ENCODE measurements at regions not wholly inside any gene's neighbourhood (a gene's known extent, or its start where the extent isn't known, plus 50 kb on each side); places are given as distances from the start of the nearest gene placed in this dataset.

DNA sequence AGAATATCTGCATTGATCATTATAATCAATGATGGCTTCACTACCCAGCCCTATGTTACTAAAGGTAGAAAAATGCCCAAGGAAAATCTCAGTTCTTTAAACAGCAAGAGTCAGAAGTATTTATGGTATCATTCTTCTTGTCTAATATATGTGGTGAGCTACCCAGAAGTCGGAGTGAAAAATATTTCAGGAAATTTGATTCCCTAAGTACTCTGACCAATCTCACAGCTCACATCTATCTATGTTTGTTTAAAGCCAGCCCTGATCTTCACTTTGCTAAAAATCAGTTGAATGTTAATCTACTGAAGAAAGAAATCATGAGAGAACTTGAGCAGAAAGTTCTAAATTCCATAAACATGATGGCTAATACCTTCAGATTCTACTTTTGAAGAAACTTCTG, 522.9 kb upstream of the SLIT2 start:
- DNase-seq (ENCODE audit: extremely low read depth, low read depth), result no peak
- TF ChIP-seq, protein P1, sequence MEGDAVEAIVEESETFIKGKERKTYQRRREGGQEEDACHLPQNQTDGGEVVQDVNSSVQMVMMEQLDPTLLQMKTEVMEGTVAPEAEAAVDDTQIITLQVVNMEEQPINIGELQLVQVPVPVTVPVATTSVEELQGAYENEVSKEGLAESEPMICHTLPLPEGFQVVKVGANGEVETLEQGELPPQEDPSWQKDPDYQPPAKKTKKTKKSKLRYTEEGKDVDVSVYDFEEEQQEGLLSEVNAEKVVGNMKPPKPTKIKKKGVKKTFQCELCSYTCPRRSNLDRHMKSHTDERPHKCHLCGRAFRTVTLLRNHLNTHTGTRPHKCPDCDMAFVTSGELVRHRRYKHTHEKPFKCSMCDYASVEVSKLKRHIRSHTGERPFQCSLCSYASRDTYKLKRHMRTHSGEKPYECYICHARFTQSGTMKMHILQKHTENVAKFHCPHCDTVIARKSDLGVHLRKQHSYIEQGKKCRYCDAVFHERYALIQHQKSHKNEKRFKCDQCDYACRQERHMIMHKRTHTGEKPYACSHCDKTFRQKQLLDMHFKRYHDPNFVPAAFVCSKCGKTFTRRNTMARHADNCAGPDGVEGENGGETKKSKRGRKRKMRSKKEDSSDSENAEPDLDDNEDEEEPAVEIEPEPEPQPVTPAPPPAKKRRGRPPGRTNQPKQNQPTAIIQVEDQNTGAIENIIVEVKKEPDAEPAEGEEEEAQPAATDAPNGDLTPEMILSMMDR (IDR thresholded peaks at IDR 0.05; ENCODE audit: low read depth, low read length), result no peak

DNA sequence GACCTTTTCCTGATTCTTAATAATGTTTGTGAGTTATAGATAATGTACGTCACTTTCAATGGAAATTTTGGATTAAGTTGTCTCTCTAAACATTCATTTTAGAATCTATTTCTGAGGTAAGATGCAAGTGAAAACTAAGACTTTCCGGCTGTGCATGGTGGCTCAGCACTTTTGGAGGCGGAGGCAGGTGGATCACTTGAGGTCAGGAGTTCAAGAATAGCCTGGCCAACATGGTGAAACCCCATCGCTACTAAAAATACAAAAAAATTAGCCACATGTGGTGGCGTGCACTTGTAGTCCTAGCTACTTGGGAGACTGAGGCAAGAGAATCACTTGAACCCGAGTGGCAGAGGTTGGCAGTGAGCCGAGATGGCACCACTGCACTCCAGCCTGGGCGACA, 524.6 kb upstream of the SLIT2 start:
- TF ChIP-seq, protein P1 (IDR thresholded peaks at IDR 0.05; ENCODE audit: low read depth, low read length), result no peak
- DNase-seq (ENCODE audit: extremely low read depth, low read depth), result no peak

- TF ChIP-seq, protein P1 (IDR thresholded peaks at IDR 0.05; ENCODE audit: low read depth, low read length), result no peak
- DNase-seq (ENCODE audit: extremely low read depth, low read depth), result no peak
These were observed 526.6 kb upstream of the SLIT2 start for GRCh38 chr4:19725130-19725529.

GRCh38 chr4:19722404-19722803, 529.3 kb upstream of the SLIT2 start:
- TF ChIP-seq, protein P1 (IDR thresholded peaks at IDR 0.05; ENCODE audit: low read depth, low read length), result no peak
- DNase-seq (ENCODE audit: extremely low read depth, low read depth), result no peak

DNA sequence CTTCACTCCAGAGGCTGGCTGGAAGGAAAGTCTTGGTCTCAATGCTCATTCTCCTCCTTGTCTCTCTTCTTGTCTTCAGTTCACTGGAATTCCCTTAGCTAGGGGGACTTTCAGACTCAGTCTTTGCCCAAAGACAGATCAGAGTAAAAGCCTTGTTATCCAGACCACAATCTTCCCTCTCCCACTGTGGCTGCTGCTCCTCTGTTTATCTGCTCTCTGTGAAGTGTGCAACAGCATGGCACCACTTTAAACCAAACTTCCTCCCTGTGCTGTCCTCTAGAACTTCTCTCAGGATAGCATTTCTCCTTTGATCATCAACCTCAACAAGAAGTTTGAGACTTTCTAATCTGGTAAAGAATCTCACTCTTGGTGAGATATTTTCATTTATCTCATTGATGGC, 530.1 kb upstream of the SLIT2 start:
- TF ChIP-seq, protein P1 (IDR thresholded peaks at IDR 0.05; ENCODE audit: low read depth, low read length), result no peak

DNA sequence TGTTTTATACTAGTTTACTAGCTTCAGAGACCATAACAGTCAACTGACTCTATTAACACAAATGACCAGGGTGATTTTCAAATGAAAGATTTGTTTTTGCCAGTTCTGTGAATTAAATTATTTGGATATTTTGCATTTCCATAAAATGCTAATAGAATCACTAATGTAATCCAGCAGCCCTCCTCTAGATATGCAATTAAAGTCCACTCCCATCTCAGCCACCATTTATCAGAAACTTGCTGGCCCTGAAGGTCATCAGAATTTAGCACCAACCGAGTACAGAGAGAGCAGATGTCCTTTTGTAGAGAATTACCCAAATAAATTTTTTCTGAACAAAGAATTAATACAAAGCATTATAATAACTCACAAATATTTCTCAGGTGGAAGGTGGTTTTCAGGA, 531.1 kb upstream of the SLIT2 start:
- no peak for DNase-seq (ENCODE audit: extremely low read depth, low read depth)
- TF ChIP-seq, protein P1 (IDR thresholded peaks at IDR 0.05; ENCODE audit: low read depth, low read length), result no peak

More for the DNA sequence above, 530.1 kb upstream of the SLIT2 start:
- no peak for DNase-seq (ENCODE audit: extremely low read depth, low read depth)

- TF ChIP-seq, protein P1 (IDR thresholded peaks at IDR 0.05; ENCODE audit: low read depth, low read length), result no peak
- DNase-seq (ENCODE audit: extremely low read depth, low read depth), result no peak
These were observed 531.5 kb upstream of the SLIT2 start for GRCh38 chr4:19720190-19720589.

All from AG09319 (cell line).